Endodermal cell (in vitro differentiated cells): ENCODE measurements at regions not wholly inside any gene's neighbourhood (a gene's known extent, or its start where the extent isn't known, plus 50 kb on each side); places are given as distances from the start of the nearest gene placed in this dataset.

Experiments used
- DNase-seq: peaks from one replicate; pipeline ENCODE4 v3.0.0-alpha.2; 2017
- H3K27ac ChIP-seq: 2 replicates; pipeline ENCODE4 v1.5.1; 2013; ENCODE audit warnings: mild to moderate bottlenecking, low read depth, low read length, moderate library complexity
- H3K27me3 ChIP-seq: 2 replicates; pipeline ENCODE4 v1.6.1; 2013; ENCODE audit warnings: mild to moderate bottlenecking, low read length, moderate library complexity; ENCODE audit not compliant: insufficient read depth, control insufficient read depth, poor library complexity, severe bottlenecking
- H3K36me3 ChIP-seq: 2 replicates; pipeline ENCODE4 v1.7.0; 2013; ENCODE audit warnings: mild to moderate bottlenecking, low read length, moderate library complexity; ENCODE audit not compliant: control insufficient read depth, insufficient read depth
- H3K4me1 ChIP-seq: one replicate; pipeline ENCODE4 v1.7.0; 2013; ENCODE audit warnings: low read length; ENCODE audit not compliant: control insufficient read depth, insufficient read depth
- H3K4me3 ChIP-seq: 2 replicates; pipeline ENCODE4 v1.5.1; 2013; ENCODE audit warnings: mild to moderate bottlenecking, low read length, moderate library complexity
- H3K9ac ChIP-seq: 2 replicates; pipeline ENCODE4 v1.6.1; 2013; ENCODE audit warnings: mild to moderate bottlenecking, low read length, moderate library complexity; ENCODE audit not compliant: poor library complexity, severe bottlenecking; ENCODE audit errors: extremely low read depth
- H3K9me3 ChIP-seq: 2 replicates; pipeline ENCODE4 v1.6.1; 2013; ENCODE audit warnings: mild to moderate bottlenecking, low read length, moderate library complexity; ENCODE audit not compliant: control insufficient read depth
- H3K27ac Mint-ChIP-seq: 2 replicates; pipeline ENCODE4 v1.8.0; 2020; ENCODE audit warnings: mixed read lengths
- H3K27me3 Mint-ChIP-seq: 2 replicates; pipeline ENCODE4 v1.8.0; 2021; ENCODE audit warnings: mild to moderate bottlenecking, mixed read lengths; ENCODE audit not compliant: insufficient read depth
- H3K36me3 Mint-ChIP-seq: 2 replicates; pipeline ENCODE4 v1.8.0; 2020; ENCODE audit warnings: low read depth, mixed read lengths
- H3K4me1 Mint-ChIP-seq: 2 replicates; pipeline ENCODE4 v1.8.0; 2020; ENCODE audit warnings: mixed read lengths
- H3K4me3 Mint-ChIP-seq: 2 replicates; pipeline ENCODE4 v1.8.0; 2020; ENCODE audit warnings: mild to moderate bottlenecking, moderate library complexity, mixed read lengths
- H3K9me3 Mint-ChIP-seq: 2 replicates; pipeline ENCODE4 v1.8.0; 2020; ENCODE audit warnings: mild to moderate bottlenecking, mixed read lengths
- WGBS, 2 experiments: methylation state at CpG; one replicate each; pipeline versions ENCODE4 v1.1.5 to v1.1.7; 2013; ENCODE audit warnings: missing lambda C conversion rate in 2 of 2, mixed read lengths in 1 of 2; ENCODE audit not compliant: insufficient coverage in 1 of 2, insufficient read length in 1 of 2; 5-methylcytosine and 5-hydroxymethylcytosine counted together
- TF ChIP-seq, protein P1 (sequence below): fragments of 200-600 bp; sonication (generic); conservative IDR thresholded peaks from 2 replicates; pipeline ENCODE4 v1.5.0; 2021; ENCODE audit warnings: antibody characterized with exemption, mild to moderate bottlenecking

DNA sequence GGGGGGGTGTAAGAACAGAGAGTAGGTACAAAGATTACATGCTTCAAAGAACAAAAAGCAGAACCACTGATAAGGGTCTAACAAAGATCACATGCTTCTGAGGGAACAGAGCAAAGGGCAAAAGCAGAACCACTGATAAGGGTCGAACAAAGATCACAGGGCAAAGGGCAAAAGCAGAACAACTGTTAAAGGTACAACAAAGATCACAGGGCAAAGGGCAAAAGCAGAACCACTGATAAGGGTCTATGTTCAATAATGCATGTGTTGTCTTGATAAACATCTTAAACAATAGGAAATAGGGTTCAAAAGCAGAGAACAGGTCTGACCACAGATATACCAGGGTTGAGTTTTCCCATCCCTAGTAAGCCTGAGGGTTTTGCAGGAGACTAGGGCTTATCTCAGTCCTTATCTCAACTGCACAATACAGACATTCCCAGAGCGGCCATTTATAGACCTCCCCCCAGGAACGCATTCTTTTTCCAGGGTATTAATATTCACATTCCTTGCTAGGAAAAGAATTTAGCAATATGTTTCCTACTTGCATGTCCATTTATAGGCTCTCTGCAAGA, 81.9 kb upstream of the PGR start:
- H3K4me3 ChIP-seq, result peak overlapping the region; percentile 9
- no peak overlapping the region for H3K27ac Mint-ChIP-seq
- no peak for DNase-seq
- peaks cover 45% of the 10 kb centered on the region for H3K9me3 Mint-ChIP-seq
- no peaks in the 10 kb centered on the region for H3K4me1 Mint-ChIP-seq
- H3K4me1 ChIP-seq, result no peaks in the 10 kb centered on the region
- no peak overlapping the region for H3K9ac ChIP-seq
- 97 to 100% methylated on average over 2 to 3 of the region's 3 CpGs for WGBS, 2 experiments
- TF ChIP-seq, protein P1, sequence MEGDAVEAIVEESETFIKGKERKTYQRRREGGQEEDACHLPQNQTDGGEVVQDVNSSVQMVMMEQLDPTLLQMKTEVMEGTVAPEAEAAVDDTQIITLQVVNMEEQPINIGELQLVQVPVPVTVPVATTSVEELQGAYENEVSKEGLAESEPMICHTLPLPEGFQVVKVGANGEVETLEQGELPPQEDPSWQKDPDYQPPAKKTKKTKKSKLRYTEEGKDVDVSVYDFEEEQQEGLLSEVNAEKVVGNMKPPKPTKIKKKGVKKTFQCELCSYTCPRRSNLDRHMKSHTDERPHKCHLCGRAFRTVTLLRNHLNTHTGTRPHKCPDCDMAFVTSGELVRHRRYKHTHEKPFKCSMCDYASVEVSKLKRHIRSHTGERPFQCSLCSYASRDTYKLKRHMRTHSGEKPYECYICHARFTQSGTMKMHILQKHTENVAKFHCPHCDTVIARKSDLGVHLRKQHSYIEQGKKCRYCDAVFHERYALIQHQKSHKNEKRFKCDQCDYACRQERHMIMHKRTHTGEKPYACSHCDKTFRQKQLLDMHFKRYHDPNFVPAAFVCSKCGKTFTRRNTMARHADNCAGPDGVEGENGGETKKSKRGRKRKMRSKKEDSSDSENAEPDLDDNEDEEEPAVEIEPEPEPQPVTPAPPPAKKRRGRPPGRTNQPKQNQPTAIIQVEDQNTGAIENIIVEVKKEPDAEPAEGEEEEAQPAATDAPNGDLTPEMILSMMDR, result no peak
- no peaks in the 10 kb centered on the region for H3K36me3 Mint-ChIP-seq
- no peak overlapping the region for H3K27ac ChIP-seq
- no peaks in the 10 kb centered on the region for H3K36me3 ChIP-seq
- H3K9me3 ChIP-seq, result peaks cover 30% of the 10 kb centered on the region
- H3K27me3 ChIP-seq, result no peaks in the 10 kb centered on the region
- no peaks in the 10 kb centered on the region for H3K27me3 Mint-ChIP-seq
- H3K4me3 Mint-ChIP-seq, result no peak overlapping the region

DNA sequence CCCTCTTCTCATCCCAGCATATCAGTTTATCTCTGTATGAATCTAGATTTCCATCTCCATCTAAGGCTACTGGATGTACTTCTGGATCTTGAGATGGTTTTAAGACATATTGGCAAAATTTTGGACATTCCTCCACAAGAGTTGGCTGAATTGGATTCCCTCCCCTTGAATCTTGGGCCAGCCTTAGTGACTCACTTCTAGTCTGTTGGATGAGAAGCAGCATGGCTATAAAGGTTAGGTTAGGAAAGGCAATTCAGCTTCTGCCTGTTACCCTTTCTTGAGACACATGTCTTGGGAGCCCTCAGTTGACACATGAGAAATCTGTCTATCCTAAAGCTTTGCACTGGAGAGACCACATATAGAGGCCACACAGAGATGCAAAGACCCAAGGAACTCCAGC, 73.0 kb upstream of the PGR start:
- Histone ChIP-seq H3K9me3 (peaks cover 5% of the 10 kb centered on the region), H3K4me3 (no peak overlapping the region), H3K4me1 (no peaks in the 10 kb centered on the region), H3K9ac (no peak overlapping the region), H3K36me3 (no peaks in the 10 kb centered on the region), H3K27me3 (no peaks in the 10 kb centered on the region), H3K27ac (no peak overlapping the region)
- Mint-ChIP-seq H3K27me3 (no peaks in the 10 kb centered on the region), H3K36me3 (no peaks in the 10 kb centered on the region), H3K27ac (no peak overlapping the region), H3K9me3 (peaks cover 25% of the 10 kb centered on the region), H3K4me1 (no peaks in the 10 kb centered on the region), H3K4me3 (no peak overlapping the region)
- TF ChIP-seq, protein P1, result no peak
- DNase-seq, result no peak

DNA sequence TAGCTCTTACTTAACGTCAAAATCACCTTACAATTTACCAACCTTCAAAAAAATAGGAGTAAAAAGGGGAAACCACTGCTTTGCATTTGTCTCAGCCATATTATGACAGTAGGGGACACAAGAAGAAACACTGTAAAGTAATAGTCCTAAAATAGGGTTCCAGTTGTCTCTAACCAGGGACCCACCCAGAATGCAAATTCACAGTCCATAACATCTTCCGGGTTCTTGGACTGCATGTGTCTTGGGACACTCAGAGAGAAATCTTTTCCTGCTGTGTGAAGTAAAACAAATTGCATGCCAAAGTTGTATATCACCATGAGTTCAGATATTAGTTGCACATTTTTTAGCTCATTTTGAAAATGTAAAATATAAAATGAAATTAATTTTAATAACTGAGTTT, 69.8 kb upstream of the PGR start:
- Histone ChIP-seq H3K27me3 (no peaks in the 10 kb centered on the region), H3K36me3 (no peaks in the 10 kb centered on the region), H3K27ac (no peak overlapping the region), H3K4me3 (no peak overlapping the region), H3K9ac (no peak overlapping the region), H3K9me3 (no peaks in the 10 kb centered on the region), H3K4me1 (no peaks in the 10 kb centered on the region)
- WGBS, 2 experiments, result 100% methylated on average over 1 to 2 of the region's 2 CpGs
- Mint-ChIP-seq H3K36me3 (no peaks in the 10 kb centered on the region), H3K4me1 (no peaks in the 10 kb centered on the region), H3K9me3 (peaks cover 7% of the 10 kb centered on the region), H3K27me3 (no peaks in the 10 kb centered on the region), H3K4me3 (no peak overlapping the region), H3K27ac (no peak overlapping the region)
- TF ChIP-seq, protein P1, result no peak
- DNase-seq, result no peak
